LNCAP (cell line): ENCODE measurements at regions not wholly inside any gene's neighbourhood (a gene's known extent, or its start where the extent isn't known, plus 50 kb on each side); places are given as distances from the start of the nearest gene placed in this dataset.

Experiments used
- TF ChIP-seq, protein P1 (sequence below): fragments of 450-650 bp; IDR thresholded peaks from 2 replicates; pipeline ENCODE4 v1.5.1; 2017; ENCODE audit warnings: mild to moderate bottlenecking

DNA sequence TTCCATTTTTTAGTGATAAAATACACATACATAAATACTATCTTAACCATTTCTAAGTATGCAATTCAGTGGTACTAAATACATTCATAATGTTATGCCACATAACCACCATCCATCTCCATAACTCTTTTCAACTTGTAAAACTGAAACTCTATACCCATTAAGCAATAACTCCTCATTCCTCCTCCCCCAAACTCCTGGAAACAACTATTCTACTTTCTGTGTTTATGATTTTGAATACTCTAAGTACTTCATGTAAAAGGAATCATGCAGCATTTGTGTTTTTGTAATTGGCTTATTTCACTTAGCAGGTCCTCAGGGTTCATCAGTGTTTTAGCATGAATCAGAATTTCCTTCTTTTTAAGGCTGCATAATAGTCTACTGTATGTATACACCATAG lies 131.8 kb downstream of the TES start:
- TF ChIP-seq, protein P1, sequence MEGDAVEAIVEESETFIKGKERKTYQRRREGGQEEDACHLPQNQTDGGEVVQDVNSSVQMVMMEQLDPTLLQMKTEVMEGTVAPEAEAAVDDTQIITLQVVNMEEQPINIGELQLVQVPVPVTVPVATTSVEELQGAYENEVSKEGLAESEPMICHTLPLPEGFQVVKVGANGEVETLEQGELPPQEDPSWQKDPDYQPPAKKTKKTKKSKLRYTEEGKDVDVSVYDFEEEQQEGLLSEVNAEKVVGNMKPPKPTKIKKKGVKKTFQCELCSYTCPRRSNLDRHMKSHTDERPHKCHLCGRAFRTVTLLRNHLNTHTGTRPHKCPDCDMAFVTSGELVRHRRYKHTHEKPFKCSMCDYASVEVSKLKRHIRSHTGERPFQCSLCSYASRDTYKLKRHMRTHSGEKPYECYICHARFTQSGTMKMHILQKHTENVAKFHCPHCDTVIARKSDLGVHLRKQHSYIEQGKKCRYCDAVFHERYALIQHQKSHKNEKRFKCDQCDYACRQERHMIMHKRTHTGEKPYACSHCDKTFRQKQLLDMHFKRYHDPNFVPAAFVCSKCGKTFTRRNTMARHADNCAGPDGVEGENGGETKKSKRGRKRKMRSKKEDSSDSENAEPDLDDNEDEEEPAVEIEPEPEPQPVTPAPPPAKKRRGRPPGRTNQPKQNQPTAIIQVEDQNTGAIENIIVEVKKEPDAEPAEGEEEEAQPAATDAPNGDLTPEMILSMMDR: no peak

- TF ChIP-seq, protein P1: no peak
Measured at GRCh38 chr7:116347151-116347832, 137.0 kb downstream of the TES start.

DNA sequence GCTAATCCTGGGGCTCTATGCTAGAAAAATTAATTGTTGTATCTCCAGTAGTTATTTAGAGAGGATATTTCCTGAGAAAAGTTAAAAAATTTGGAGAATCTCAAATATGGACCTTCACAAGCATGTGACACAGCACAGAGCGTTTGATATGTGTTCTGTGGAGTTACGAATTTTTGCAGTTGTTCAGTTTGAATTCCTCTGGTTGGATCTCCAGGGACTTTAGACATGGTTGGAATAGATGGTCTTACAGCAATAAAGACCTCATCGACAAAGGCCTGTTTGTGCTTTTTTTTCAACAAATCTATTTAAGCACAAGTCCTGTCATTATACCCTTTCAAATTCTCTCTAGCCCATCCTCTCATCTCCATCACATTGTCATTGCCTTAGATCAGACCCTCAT lies 138.0 kb downstream of the TES start:
- TF ChIP-seq, protein P1: no peak

- TF ChIP-seq, protein P1: no peak
Measured at GRCh38 chr7:116351966-116352365, 141.6 kb downstream of the TES start.

- TF ChIP-seq, protein P1: no peak
Measured at GRCh38 chr7:116353647-116354046, 143.3 kb downstream of the TES start.

- TF ChIP-seq, protein P1: no peak
Measured at GRCh38 chr7:116354171-116354545, 143.8 kb downstream of the TES start.

- TF ChIP-seq, protein P1: no peak
Measured at GRCh38 chr7:116354546-116355423, 144.4 kb downstream of the TES start.
